ENCODE measurements at regions not wholly inside any gene's neighbourhood (a gene's known extent, or its start where the extent isn't known, plus 50 kb on each side); places are given as distances from the start of the nearest gene placed in this dataset.

DNA sequence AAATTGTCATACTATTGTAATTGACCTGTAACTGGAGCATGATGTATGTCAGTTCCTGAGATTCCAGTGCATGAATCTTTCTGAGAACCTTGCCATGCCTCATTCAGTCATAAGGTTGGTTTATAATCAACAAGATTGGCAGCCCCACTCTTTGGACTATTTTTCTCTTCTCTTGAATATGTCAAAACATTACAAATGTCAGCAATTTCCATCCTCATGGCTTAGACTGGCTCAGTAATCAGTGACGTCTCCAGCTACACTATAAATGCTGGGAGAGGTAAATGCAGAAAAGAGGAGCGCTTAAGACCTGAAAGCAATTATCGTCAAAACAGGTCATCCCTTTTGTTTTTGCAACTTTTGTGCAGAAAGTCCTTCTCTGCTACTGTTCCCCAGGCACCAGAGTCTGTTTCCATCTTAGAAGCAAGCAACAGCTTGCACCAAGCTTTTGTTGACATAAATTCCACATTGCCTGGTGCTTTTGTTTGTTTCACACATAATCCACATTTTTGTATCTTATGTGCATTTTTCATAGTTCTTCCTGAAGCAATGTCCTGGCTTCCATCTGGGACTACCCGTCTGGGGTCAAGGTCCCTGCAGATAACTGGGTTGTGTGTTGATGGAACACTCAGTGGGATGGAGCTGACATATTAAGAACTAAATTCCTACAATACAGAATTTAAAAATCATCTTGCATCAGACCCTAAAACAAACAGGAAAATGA is 149.8 kb downstream of the OSR1 start:
- Histone ChIP-seq H2AFZ (ENCODE audit: control insufficient read depth, low read length) (no peak overlapping the region), H3K27me3 (ENCODE audit: control insufficient read depth, extremely low read depth, insufficient read depth, low read length) (no peaks in the 10 kb centered on the region), H3K9ac (ENCODE audit: control insufficient read depth, extremely low read depth, insufficient read depth, low read length) (no peak overlapping the region), H3K79me2 (ENCODE audit: control insufficient read depth, insufficient read depth, low read length) (no peaks in the 10 kb centered on the region), H3K4me1 (ENCODE audit: control insufficient read depth, extremely low read depth, insufficient read depth, low read length) (no peaks in the 10 kb centered on the region), H3K27ac (ENCODE audit: control insufficient read depth, insufficient read depth, low read length) (no peak overlapping the region), H4K20me1 (ENCODE audit: control insufficient read depth, extremely low read depth, insufficient read depth, low read length) (no peaks in the 10 kb centered on the region), H3K9me1 (ENCODE audit: control insufficient read depth, extremely low read depth, insufficient read depth, low read length) (no peaks in the 10 kb centered on the region), H3K36me3 (ENCODE audit: control insufficient read depth in 2 of 2, extremely low read depth in 1 of 2, insufficient read depth in 2 of 2, low read length in 2 of 2) (no peaks in the 10 kb centered on the region), H3K4me2 (ENCODE audit: control insufficient read depth, extremely low read depth, insufficient read depth, low read depth, low read length) (no peak overlapping the region), H3K4me3 (ENCODE audit: control insufficient read depth in 2 of 3, extremely low read depth in 1 of 3, insufficient read depth in 2 of 3, low read depth in 1 of 3, low read length in 3 of 3) (no peak overlapping the region), H3K9me3 (ENCODE audit: control insufficient read depth, low read depth, low read length) (no peaks in the 10 kb centered on the region)
- dilution Hi-C loops (cut with MboI; ENCODE audit: extremely low pct_ligation_motif_present, low sequenced_read_pairs), result no loop called here
- no peak for DNase-seq (ENCODE audit: low read depth, low spot score)
- TF ChIP-seq EZH2 (IDR thresholded peaks at IDR 0.05; ENCODE audit: low read length), result no peak
- TF ChIP-seq, protein P1, sequence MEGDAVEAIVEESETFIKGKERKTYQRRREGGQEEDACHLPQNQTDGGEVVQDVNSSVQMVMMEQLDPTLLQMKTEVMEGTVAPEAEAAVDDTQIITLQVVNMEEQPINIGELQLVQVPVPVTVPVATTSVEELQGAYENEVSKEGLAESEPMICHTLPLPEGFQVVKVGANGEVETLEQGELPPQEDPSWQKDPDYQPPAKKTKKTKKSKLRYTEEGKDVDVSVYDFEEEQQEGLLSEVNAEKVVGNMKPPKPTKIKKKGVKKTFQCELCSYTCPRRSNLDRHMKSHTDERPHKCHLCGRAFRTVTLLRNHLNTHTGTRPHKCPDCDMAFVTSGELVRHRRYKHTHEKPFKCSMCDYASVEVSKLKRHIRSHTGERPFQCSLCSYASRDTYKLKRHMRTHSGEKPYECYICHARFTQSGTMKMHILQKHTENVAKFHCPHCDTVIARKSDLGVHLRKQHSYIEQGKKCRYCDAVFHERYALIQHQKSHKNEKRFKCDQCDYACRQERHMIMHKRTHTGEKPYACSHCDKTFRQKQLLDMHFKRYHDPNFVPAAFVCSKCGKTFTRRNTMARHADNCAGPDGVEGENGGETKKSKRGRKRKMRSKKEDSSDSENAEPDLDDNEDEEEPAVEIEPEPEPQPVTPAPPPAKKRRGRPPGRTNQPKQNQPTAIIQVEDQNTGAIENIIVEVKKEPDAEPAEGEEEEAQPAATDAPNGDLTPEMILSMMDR (optimal IDR thresholded peaks at IDR 0.05 in 1 of 3, IDR thresholded peaks at IDR 0.05 in 1 of 3, conservative IDR thresholded peaks at IDR 0.05 in 1 of 3; ENCODE audit: extremely low read depth in 1 of 3, insufficient read depth in 2 of 3, low read length in 3 of 3), result no peak
- FAIRE-seq, result no peak

DNA sequence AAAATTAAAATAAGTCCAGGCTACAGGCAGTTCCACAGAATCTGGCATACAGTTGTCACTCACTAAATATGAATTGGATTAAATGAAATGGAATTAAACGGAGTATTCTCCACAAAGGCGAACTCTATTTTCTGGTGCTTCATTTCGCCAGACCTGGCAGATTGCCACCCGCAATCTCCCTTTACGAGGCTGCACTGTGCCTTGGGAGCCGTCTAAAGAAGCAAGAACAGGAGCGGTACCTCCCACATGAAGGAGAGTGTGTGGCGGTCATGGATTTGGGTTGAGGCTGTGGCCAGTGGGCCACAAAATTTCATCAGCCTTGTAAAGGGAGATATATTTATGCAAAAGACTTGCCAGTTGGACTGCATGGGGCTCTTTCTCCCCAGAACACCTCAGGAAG is 151.0 kb downstream of the OSR1 start:
- no peaks in the 10 kb centered on the region for H3K79me2 ChIP-seq (ENCODE audit: control insufficient read depth, insufficient read depth, low read length)
- no peaks in the 10 kb centered on the region for H3K36me3 ChIP-seq (ENCODE audit: control insufficient read depth in 2 of 2, extremely low read depth in 1 of 2, insufficient read depth in 2 of 2, low read length in 2 of 2)
- no peak overlapping the region for H3K4me3 ChIP-seq (ENCODE audit: control insufficient read depth in 2 of 3, extremely low read depth in 1 of 3, insufficient read depth in 2 of 3, low read depth in 1 of 3, low read length in 3 of 3)
- H3K4me1 ChIP-seq (ENCODE audit: control insufficient read depth, extremely low read depth, insufficient read depth, low read length), result no peaks in the 10 kb centered on the region
- H3K9me3 ChIP-seq (ENCODE audit: control insufficient read depth, low read depth, low read length), result no peaks in the 10 kb centered on the region
- no peaks in the 10 kb centered on the region for H4K20me1 ChIP-seq (ENCODE audit: control insufficient read depth, extremely low read depth, insufficient read depth, low read length)
- no peaks in the 10 kb centered on the region for H3K9me1 ChIP-seq (ENCODE audit: control insufficient read depth, extremely low read depth, insufficient read depth, low read length)
- H2AFZ ChIP-seq (ENCODE audit: control insufficient read depth, low read length), result no peak overlapping the region
- no peak overlapping the region for H3K4me2 ChIP-seq (ENCODE audit: control insufficient read depth, extremely low read depth, insufficient read depth, low read depth, low read length)
- no peak overlapping the region for H3K9ac ChIP-seq (ENCODE audit: control insufficient read depth, extremely low read depth, insufficient read depth, low read length)
- no peaks in the 10 kb centered on the region for H3K27me3 ChIP-seq (ENCODE audit: control insufficient read depth, extremely low read depth, insufficient read depth, low read length)
- no peak overlapping the region for H3K27ac ChIP-seq (ENCODE audit: control insufficient read depth, insufficient read depth, low read length)
- dilution Hi-C loops (cut with MboI; ENCODE audit: extremely low pct_ligation_motif_present, low sequenced_read_pairs), result no loop called here
- DNase-seq (ENCODE audit: low read depth, low spot score) (no peak), FAIRE-seq (no peak)
- TF ChIP-seq EZH2 (IDR thresholded peaks at IDR 0.05; ENCODE audit: low read length), result no peak
- TF ChIP-seq, protein P1 (optimal IDR thresholded peaks at IDR 0.05 in 1 of 3, IDR thresholded peaks at IDR 0.05 in 1 of 3, conservative IDR thresholded peaks at IDR 0.05 in 1 of 3; ENCODE audit: extremely low read depth in 1 of 3, insufficient read depth in 2 of 3, low read length in 3 of 3), result no peak

Data from keratinocyte (primary cell).